OCI-LY1 (cell line): ENCODE measurements at regions not wholly inside any gene's neighbourhood (a gene's known extent, or its start where the extent isn't known, plus 50 kb on each side); places are given as distances from the start of the nearest gene placed in this dataset.

Experiments used
- H2AFZ ChIP-seq: fragments of 200-600 bp; sonication (generic), shearing (Covaris generic); 2 replicates; pipeline ENCODE4 v1.6.0; 2014; ENCODE audit warnings: antibody characterized with exemption, mild to moderate bottlenecking, low read length
- H3F3A ChIP-seq: fragments of 200-600 bp; sonication (generic), shearing (Covaris generic); 2 replicates; pipeline ENCODE4 v1.6.0; 2014; ENCODE audit warnings: mild to moderate bottlenecking, antibody characterized with exemption, low read length, moderate library complexity; ENCODE audit not compliant: insufficient read depth
- H3K27ac ChIP-seq: fragments of 200-600 bp; sonication (generic); 2 replicates; pipeline ENCODE4 v1.5.1; 2014; ENCODE audit warnings: low read length, mixed run types, mild to moderate bottlenecking, low read depth; ENCODE audit not compliant: poor library complexity, severe bottlenecking
- H3K27me3 ChIP-seq: fragments of 200-600 bp; sonication (generic); 2 replicates; pipeline ENCODE4 v1.6.0; 2014; ENCODE audit warnings: antibody characterized with exemption, mild to moderate bottlenecking, low read length, moderate library complexity; ENCODE audit not compliant: insufficient read depth
- H3K36me3 ChIP-seq: fragments of 200-600 bp; sonication (generic); 2 replicates; pipeline ENCODE4 v1.6.1; 2014; ENCODE audit warnings: mild to moderate bottlenecking, antibody characterized with exemption, low read length, moderate library complexity, mixed read lengths; ENCODE audit not compliant: insufficient read depth
- H3K4me1 ChIP-seq: fragments of 200-600 bp; sonication (generic); 2 replicates; pipeline ENCODE4 v1.5.1; 2014; ENCODE audit warnings: mild to moderate bottlenecking, low read length, moderate library complexity; ENCODE audit not compliant: insufficient read depth, severe bottlenecking
- H3K4me2 ChIP-seq: fragments of 200-600 bp; sonication (generic), shearing (Covaris generic); 2 replicates; pipeline ENCODE4 v1.6.1; 2014; ENCODE audit warnings: low read length
- H3K4me3 ChIP-seq: fragments of 200-600 bp; sonication (generic); 2 replicates; pipeline ENCODE4 v1.5.1; 2014; ENCODE audit warnings: low read length, low read depth, mild to moderate bottlenecking, mixed read lengths; ENCODE audit not compliant: poor library complexity, severe bottlenecking
- H3K79me2 ChIP-seq: fragments of 200-600 bp; shearing (Covaris generic); 2 replicates; pipeline ENCODE4 v1.6.1; 2016; ENCODE audit warnings: mixed run types, low read length, mixed read lengths; ENCODE audit not compliant: insufficient read depth
- H3K9ac ChIP-seq: fragments of 200-600 bp; sonication (generic), shearing (Covaris generic); 2 replicates; pipeline ENCODE4 v1.6.1; 2014; ENCODE audit warnings: mild to moderate bottlenecking, low read length, mixed read lengths
- H3K9me2 ChIP-seq: fragments of 200-600 bp; sonication (generic), shearing (Covaris generic); 2 replicates; pipeline ENCODE4 v1.6.1; 2014; ENCODE audit warnings: low read depth, mild to moderate bottlenecking, low read length, mixed read lengths
- H3K9me3 ChIP-seq: fragments of 200-600 bp; shearing (Covaris generic); 2 replicates; pipeline ENCODE4 v1.6.1; 2014; ENCODE audit warnings: low read length, mixed read lengths
- H4K20me1 ChIP-seq: fragments of 200-600 bp; sonication (generic), shearing (Covaris generic); 2 replicates; pipeline ENCODE4 v1.6.0; 2016; ENCODE audit warnings: mild to moderate bottlenecking, low read length; ENCODE audit not compliant: insufficient read depth
- EZH2 ChIP-seq: fragments of 200-600 bp; sonication (generic), shearing (Covaris generic); IDR thresholded peaks from 2 replicates; pipeline ENCODE4 v1.8.0; 2017; ENCODE audit warnings: borderline replicate concordance, mixed run types, mild to moderate bottlenecking, antibody characterized with exemption, low read length, moderate library complexity, mixed read lengths
- TF ChIP-seq, protein P1 (sequence below): fragments of 200-600 bp; sonication (generic), shearing (Covaris generic); IDR thresholded peaks from 2 replicates; pipeline ENCODE4 v1.5.1; 2017; ENCODE audit warnings: mild to moderate bottlenecking, antibody characterized with exemption, low read length, moderate library complexity, mixed read lengths

DNA sequence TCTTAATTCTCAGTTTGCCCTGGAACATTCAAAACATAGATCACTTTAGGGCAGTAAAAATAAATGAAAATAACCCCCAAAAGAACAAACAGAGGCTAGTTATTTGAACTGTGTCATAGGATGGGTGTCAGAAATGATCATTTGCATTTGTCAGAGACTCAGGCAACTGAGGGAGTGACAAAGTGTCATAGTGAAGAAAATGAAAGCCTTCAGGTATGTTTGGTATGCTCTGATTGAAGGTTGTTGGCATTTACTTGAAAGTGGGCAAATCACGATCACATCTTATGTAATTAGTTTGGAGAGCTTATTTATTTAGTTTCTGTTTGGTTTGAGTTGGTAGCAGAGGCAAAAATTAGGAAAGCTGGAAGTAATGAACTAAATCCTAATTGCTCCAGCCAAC lies 880.9 kb downstream of the ANKRD7 start:
- H4K20me1 ChIP-seq = no peaks in the 10 kb centered on the region
- no peaks in the 10 kb centered on the region for H3K27me3 ChIP-seq
- H3K9ac ChIP-seq = no peak overlapping the region
- H3F3A ChIP-seq = no peaks in the 10 kb centered on the region; the same call in 1 of the 2 replicates
- H2AFZ ChIP-seq = no peak overlapping the region
- H3K36me3 ChIP-seq = no peaks in the 10 kb centered on the region
- TF ChIP-seq EZH2 = no peak
- TF ChIP-seq, protein P1, sequence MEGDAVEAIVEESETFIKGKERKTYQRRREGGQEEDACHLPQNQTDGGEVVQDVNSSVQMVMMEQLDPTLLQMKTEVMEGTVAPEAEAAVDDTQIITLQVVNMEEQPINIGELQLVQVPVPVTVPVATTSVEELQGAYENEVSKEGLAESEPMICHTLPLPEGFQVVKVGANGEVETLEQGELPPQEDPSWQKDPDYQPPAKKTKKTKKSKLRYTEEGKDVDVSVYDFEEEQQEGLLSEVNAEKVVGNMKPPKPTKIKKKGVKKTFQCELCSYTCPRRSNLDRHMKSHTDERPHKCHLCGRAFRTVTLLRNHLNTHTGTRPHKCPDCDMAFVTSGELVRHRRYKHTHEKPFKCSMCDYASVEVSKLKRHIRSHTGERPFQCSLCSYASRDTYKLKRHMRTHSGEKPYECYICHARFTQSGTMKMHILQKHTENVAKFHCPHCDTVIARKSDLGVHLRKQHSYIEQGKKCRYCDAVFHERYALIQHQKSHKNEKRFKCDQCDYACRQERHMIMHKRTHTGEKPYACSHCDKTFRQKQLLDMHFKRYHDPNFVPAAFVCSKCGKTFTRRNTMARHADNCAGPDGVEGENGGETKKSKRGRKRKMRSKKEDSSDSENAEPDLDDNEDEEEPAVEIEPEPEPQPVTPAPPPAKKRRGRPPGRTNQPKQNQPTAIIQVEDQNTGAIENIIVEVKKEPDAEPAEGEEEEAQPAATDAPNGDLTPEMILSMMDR = no peak
- H3K79me2 ChIP-seq = no peaks in the 10 kb centered on the region
- no peak overlapping the region for H3K4me2 ChIP-seq
- H3K4me1 ChIP-seq = no peaks in the 10 kb centered on the region
- 0 out of 2 replicates have a peak, but pooled peaks cover 5% of the 10 kb centered on the region for H3K9me3 ChIP-seq
- H3K9me2 ChIP-seq = no peaks in the 10 kb centered on the region; the same call in 1 of the 2 replicates
- no peak overlapping the region for H3K27ac ChIP-seq
- H3K4me3 ChIP-seq = no peak overlapping the region

DNA sequence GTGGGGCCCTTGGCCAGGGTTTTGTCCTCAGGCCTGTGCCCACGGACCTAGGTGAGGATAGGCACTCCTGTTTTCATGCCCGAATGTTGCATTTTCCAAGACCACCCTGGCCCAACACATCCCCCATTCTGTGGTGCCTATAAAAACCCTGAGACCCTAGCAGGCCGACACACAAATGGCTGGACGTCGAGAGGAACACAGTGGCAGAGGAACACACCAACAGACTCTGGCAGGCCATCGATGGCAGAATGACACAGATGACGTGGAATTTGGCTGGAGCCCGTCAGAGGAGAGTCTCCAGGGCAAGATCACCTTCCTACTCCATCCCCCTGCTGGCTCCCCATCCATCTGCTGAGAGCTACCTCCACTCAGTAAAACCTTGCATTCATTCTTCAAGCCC lies 898.8 kb downstream of the ANKRD7 start:
- TF ChIP-seq, protein P1 = no peak
- no peak for TF ChIP-seq EZH2
- Histone ChIP-seq H3K9me3 (no peaks in the 10 kb centered on the region), H3F3A (no peaks in the 10 kb centered on the region), H3K9ac (no peak overlapping the region), H3K4me1 (no peaks in the 10 kb centered on the region), H2AFZ (no peak overlapping the region), H3K4me3 (no peak overlapping the region), H3K4me2 (no peak overlapping the region), H3K36me3 (no peaks in the 10 kb centered on the region), H3K27me3 (no peaks in the 10 kb centered on the region), H4K20me1 (no peaks in the 10 kb centered on the region), H3K79me2 (no peaks in the 10 kb centered on the region), H3K27ac (no peak overlapping the region), H3K9me2 (no peaks in the 10 kb centered on the region)

DNA sequence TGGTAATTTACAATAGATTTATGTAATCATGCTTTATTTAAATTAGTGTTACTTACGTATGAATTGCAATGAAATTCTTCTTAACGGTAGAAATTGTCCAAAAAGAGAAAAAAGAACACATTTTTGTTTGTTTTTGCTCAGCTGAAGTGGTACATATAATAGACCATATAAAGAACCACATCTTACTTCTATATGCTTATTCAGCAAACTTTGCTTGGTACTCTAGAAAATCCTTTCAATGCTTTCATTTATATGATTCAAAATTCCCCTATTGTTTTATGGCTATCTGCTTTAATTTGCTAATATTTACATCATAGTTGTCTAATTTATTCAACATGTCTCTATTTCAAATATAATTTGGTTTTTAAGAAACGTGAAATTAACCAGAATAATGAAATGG lies 903.2 kb downstream of the ANKRD7 start:
- no peak overlapping the region for H3K4me2 ChIP-seq
- no peak overlapping the region for H3K4me3 ChIP-seq
- H3K4me1 ChIP-seq = no peaks in the 10 kb centered on the region
- no peaks in the 10 kb centered on the region for H3F3A ChIP-seq
- H3K27me3 ChIP-seq = no peaks in the 10 kb centered on the region
- no peaks in the 10 kb centered on the region; the same call in 1 of the 2 replicates for H4K20me1 ChIP-seq
- H3K9me3 ChIP-seq = no peaks in the 10 kb centered on the region
- H3K27ac ChIP-seq = no peak overlapping the region
- no peaks in the 10 kb centered on the region for H3K36me3 ChIP-seq
- no peak overlapping the region for H3K9ac ChIP-seq
- no peaks in the 10 kb centered on the region for H3K9me2 ChIP-seq
- H3K79me2 ChIP-seq = no peaks in the 10 kb centered on the region
- no peak overlapping the region for H2AFZ ChIP-seq
- TF ChIP-seq, protein P1 = no peak
- TF ChIP-seq EZH2 = no peak
